A673 (cell line): ENCODE measurements at regions not wholly inside any gene's neighbourhood (a gene's known extent, or its start where the extent isn't known, plus 50 kb on each side); places are given as distances from the start of the nearest gene placed in this dataset.
A peak's percentile ranks its signal among the peaks of the same experiment; 100 is the strongest.

Experiments used
- BruUV-seq: library from RNA; stranded (reverse); fragments of 400-500 nt; replicated peaks from 2 replicates; lab custom pipeline; 2021; lab: Mats Ljungman, UMichigan
- CTCF ChIA-PET: fragments of 300-600 bp; sonication (Branson Sonifier 250); formaldehyde crosslinking; loops from one replicate; lab custom pipeline; 2022; ENCODE audit warnings: antibody characterized with exemption; lab: Charles Lee
- POLR2A ChIA-PET: fragments of 300-600 bp; sonication (Branson Sonifier 250); formaldehyde crosslinking; loops from one replicate; lab custom pipeline; 2022; ENCODE audit warnings: antibody characterized with exemption; ENCODE audit not compliant: low non-redundant PET; lab: Charles Lee
- DNase-seq: peaks from one replicate; pipeline ENCODE4 v3.0.0-alpha.2; 2015; ENCODE audit warnings: low spot score
- H3K27ac ChIP-seq: fragments of 200-600 bp; sonication (generic); 2 replicates; pipeline ENCODE4 v1.5.1; 2016; ENCODE audit warnings: mixed run types, low read depth, mild to moderate bottlenecking, mixed read lengths, antibody characterized with exemption, low read length; ENCODE audit not compliant: poor library complexity, severe bottlenecking
- H3K27me3 ChIP-seq: fragments of 200-600 bp; sonication (generic); replicated peaks from 2 replicates; pipeline ENCODE4 v1.6.1; 2017; ENCODE audit warnings: mixed run types, low read depth, mild to moderate bottlenecking, mixed read lengths, antibody characterized with exemption, low read length; ENCODE audit not compliant: insufficient read depth, poor library complexity
- H3K36me3 ChIP-seq: fragments of 200-600 bp; sonication (generic); 2 replicates; pipeline ENCODE4 v1.6.1; 2016; ENCODE audit warnings: mixed run types, mild to moderate bottlenecking, mixed read lengths, antibody characterized with exemption, low read length; ENCODE audit not compliant: insufficient read depth, poor library complexity, severe bottlenecking
- H3K4me1 ChIP-seq: fragments of 200-600 bp; sonication (generic); 2 replicates; pipeline ENCODE4 v1.6.1; 2017; ENCODE audit warnings: mixed run types, mild to moderate bottlenecking, mixed read lengths, antibody characterized with exemption, low read length; ENCODE audit not compliant: insufficient read depth, poor library complexity, severe bottlenecking
- H3K4me3 ChIP-seq: fragments of 200-600 bp; sonication (generic); 2 replicates; pipeline ENCODE4 v1.5.1; 2016; ENCODE audit warnings: low read depth, mixed run types, mild to moderate bottlenecking, mixed read lengths, low read length; ENCODE audit not compliant: poor library complexity, severe bottlenecking
- H3K9me3 ChIP-seq: fragments of 200-600 bp; sonication (generic); 2 replicates; pipeline ENCODE4 v1.6.1; 2016; ENCODE audit warnings: mixed run types, low read depth, mild to moderate bottlenecking, mixed read lengths, antibody characterized with exemption, low read length; ENCODE audit not compliant: poor library complexity, severe bottlenecking
- EZH2 ChIP-seq: fragments of 200-600 bp; sonication (generic); IDR thresholded peaks from 2 replicates; pipeline ENCODE4 v1.6.1; 2017; ENCODE audit warnings: borderline replicate concordance, low read depth, mild to moderate bottlenecking, mixed read lengths, antibody characterized with exemption, low read length; ENCODE audit not compliant: poor library complexity, severe bottlenecking
- intact Hi-C: fragments of 100-400 bp; cut with micrococcal nuclease; formaldehyde crosslinking; loops from one replicate; pipeline ENCODE4 v1.10.0; 2022; ENCODE audit not compliant: unreplicated experiment
- TF ChIP-seq, protein P1 (sequence below): fragments of 300-800, 200-600 bp; sonication (generic); conservative IDR thresholded peaks from 2 replicates; pipeline ENCODE4 v1.5.1; 2017; ENCODE audit warnings: low read depth, mild to moderate bottlenecking, antibody characterized with exemption, low read length, moderate library complexity, mixed read lengths

DNA sequence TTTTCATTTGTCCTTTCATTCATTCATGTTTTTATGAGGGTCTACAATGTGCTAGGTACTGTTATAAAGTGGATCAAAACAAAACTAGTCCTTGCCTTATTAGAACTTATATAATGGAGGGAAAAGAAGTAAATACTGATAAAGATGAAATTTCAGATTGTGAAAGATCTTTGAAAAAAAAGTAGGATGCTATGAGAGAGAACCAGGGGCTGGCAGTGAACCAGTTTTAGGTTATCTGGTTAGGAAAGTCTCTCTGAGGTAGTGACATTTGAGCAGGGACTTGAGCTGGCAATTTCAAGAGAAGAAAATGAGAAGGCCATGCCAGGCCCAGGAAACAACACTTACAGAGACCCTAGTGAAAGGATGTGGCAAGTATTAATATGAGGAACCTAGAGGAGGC lies 57.3 kb upstream of the E2F7 start:
- no TSS peak for BruUV-seq
- no peak overlapping the region for H3K4me3 ChIP-seq
- POLR2A ChIA-PET: no interaction called here
- no peak overlapping the region for H3K27ac ChIP-seq
- TF ChIP-seq, protein P1, sequence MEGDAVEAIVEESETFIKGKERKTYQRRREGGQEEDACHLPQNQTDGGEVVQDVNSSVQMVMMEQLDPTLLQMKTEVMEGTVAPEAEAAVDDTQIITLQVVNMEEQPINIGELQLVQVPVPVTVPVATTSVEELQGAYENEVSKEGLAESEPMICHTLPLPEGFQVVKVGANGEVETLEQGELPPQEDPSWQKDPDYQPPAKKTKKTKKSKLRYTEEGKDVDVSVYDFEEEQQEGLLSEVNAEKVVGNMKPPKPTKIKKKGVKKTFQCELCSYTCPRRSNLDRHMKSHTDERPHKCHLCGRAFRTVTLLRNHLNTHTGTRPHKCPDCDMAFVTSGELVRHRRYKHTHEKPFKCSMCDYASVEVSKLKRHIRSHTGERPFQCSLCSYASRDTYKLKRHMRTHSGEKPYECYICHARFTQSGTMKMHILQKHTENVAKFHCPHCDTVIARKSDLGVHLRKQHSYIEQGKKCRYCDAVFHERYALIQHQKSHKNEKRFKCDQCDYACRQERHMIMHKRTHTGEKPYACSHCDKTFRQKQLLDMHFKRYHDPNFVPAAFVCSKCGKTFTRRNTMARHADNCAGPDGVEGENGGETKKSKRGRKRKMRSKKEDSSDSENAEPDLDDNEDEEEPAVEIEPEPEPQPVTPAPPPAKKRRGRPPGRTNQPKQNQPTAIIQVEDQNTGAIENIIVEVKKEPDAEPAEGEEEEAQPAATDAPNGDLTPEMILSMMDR: no peak
- TF ChIP-seq EZH2: no peak
- H3K9me3 ChIP-seq: no peaks in the 10 kb centered on the region
- H3K4me1 ChIP-seq: no peaks in the 10 kb centered on the region
- no peak for DNase-seq
- CTCF ChIA-PET: no interaction called here
- intact Hi-C loops: no loop called here
- no peaks in the 10 kb centered on the region for H3K36me3 ChIP-seq
- H3K27me3 ChIP-seq: peaks cover 6% of the 10 kb centered on the region

DNA sequence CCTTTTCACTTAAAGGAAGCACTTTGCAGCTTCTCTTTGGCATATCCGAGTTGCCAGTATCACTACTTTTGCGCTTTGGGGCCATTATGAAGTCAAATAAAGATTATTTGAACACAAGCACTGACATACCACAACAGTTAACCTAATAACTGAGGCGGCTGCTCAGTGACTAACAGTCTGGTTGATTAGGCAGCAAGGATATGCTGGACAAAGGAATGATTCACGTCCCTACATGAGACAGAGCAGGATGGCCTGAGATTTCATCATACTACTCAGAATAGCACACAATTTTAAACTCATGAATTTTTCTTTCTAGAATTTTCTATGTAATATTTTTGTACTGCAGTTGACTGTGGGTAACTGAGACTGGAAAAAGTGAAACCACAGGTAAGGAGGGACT lies 56.9 kb upstream of the E2F7 start:
- no TSS peak for BruUV-seq
- intact Hi-C loops: no loop called here
- Histone ChIP-seq H3K27me3 (peaks cover 1% of the 10 kb centered on the region), H3K36me3 (no peaks in the 10 kb centered on the region), H3K4me1 (no peaks in the 10 kb centered on the region), H3K27ac (no peak overlapping the region), H3K4me3 (no peak overlapping the region), H3K9me3 (no peaks in the 10 kb centered on the region)
- TF ChIP-seq, protein P1: no peak
- no peak for TF ChIP-seq EZH2
- peak; percentile 30 for DNase-seq
- ChIA-PET POLR2A (no interaction called here), CTCF (no interaction called here)

DNA sequence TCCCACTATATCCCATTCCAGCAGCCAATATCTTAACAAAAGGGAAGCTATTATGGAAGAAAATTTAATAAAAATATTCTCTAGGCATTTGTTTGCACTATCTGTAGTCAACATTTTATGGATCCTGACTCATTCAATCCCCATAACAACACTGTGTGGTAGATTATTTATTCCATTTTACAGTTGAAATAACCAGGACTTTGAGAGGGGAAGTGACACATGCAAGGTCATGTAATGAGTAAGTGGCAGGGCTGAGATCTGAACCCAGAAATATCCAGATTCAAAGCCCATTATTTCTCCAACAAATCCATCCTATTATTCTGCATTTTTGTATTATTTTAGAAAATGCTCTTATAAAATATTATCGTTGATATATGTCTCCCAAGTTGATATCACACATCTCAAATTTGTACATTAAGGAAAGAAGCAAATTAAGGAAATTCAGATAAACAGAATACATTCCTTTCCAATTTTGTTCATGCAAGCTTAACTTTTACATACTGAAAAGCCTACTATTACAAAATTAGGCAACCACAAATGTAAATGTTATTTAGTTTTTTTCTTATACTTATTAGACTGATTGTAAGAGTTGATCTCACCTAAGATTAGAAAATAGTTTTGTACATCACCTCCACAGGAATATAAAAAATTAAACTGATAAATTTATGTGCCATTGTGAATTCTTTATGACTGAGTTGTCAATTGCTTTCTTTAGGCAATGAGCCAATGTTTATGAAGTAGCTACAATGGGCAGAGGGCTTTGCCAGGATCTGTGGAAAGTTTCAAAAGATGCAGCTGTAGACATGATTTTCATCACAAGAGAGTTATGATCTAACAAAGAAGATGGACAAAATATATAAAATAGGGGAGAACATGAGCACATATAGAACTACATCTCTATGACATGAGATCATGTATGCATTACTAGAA lies 55.1 kb upstream of the E2F7 start:
- H3K4me1 ChIP-seq: no peaks in the 10 kb centered on the region
- H3K4me3 ChIP-seq: no peak overlapping the region
- intact Hi-C loops: no loop called here
- DNase-seq: peak; percentile 22
- TF ChIP-seq, protein P1: no peak
- TF ChIP-seq EZH2: no peak
- H3K36me3 ChIP-seq: no peaks in the 10 kb centered on the region
- ChIA-PET POLR2A (no interaction called here), CTCF (no interaction called here)
- H3K27me3 ChIP-seq: no peaks in the 10 kb centered on the region
- no peak overlapping the region for H3K27ac ChIP-seq
- BruUV-seq: no TSS peak
- H3K9me3 ChIP-seq: no peaks in the 10 kb centered on the region
